H54 (cell line): ENCODE measurements at regions not wholly inside any gene's neighbourhood (a gene's known extent, or its start where the extent isn't known, plus 50 kb on each side); places are given as distances from the start of the nearest gene placed in this dataset.
"Not testable (repeated sequence)": the region's sequence is repeated elsewhere in the genome, so short reads cannot be mapped to it uniquely, and the experiment has no call there.

Source experiments
- DNase-seq: peaks from one replicate; pipeline ENCODE4 v3.0.0; 2011; ENCODE audit warnings: low spot score, mixed read lengths; ENCODE audit not compliant: insufficient read length
- FAIRE-seq: peaks from 3 replicates; lab custom pipeline; 2011; peaks lifted over from hg19 to GRCh38; lab: Jason Lieb, UNC
- POLR2A ChIP-seq: IDR thresholded peaks from 2 replicates; pipeline ENCODE4 v1.6.1; 2011; ENCODE audit warnings: low read depth, mild to moderate bottlenecking, low read length

GRCh38 chr6:837380-837779 is 144.4 kb upstream of the EXOC2 start:
- DNase-seq, result no peak
- TF ChIP-seq POLR2A, result no peak

DNA sequence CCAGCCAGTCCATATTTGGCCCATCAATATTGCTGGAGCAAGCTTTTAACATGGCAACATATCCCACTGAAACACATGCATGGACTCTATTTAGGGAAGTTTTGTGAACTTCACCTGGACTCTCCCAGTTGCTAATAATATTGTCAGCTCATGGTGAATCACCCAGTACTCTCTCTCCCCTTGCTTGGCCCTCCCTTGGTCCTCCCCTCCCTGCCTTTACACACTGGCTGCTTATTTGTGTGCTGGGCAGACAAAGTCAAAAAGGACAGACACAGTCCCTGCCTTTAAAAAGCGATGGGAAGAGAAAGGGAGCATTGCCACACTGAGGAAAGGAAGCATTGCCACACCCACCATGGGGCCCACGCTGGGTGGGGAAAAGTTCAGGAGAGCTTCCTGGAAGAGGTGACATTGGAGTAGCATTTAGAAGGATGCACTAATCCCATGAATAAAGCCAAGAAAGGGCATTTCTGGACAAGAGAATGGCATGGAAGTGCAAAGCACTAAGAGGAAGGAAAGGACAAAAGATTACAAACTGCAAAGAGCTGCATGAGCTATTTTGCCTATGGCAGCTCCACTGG is 143.4 kb upstream of the EXOC2 start:
- FAIRE-seq, result no peak
- TF ChIP-seq POLR2A, result no peak
- no peak for DNase-seq

More at GRCh38 chr6:837380-837779, 144.4 kb upstream of the EXOC2 start:
- FAIRE-seq, result no peak

DNA sequence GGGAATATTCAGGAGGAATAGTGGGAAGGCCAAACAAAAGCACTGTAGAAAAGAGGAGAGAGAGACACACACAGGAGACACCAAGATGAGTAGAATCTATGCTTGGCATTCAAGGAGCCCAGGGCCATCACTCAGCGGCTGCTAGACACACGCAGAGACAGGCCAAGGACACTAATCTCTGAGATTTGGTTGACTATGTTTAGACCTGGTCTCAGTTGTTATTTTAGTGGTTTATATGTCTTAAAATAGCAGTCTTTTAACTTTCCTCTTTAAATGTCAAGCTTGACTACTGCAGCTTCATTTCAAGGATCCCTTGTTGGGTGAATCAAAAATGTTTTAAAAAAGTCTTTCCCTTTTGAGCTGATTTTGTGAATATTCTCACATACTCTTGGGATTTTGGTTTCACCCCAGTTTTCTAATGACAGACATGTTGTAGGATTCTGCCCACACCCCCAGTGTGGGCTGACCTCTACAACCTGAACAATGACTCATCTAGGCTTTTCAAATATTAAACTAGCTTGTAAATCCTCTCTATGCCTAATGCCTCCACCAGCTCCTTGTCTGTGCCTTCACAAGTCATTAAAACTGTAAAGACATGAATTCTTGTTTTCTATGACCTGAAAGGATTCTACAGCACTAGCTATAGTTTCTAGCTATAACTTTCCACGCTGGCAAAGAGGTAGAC is 142.7 kb upstream of the EXOC2 start:
- FAIRE-seq (no peak), DNase-seq (no peak)
- no peak for TF ChIP-seq POLR2A

GRCh38 chr6:834866-835265 is 141.9 kb upstream of the EXOC2 start:
- no peak for DNase-seq
- FAIRE-seq, result no peak
- TF ChIP-seq POLR2A, result no peak

- FAIRE-seq, result peak; percentile 89
- no peak for DNase-seq
- TF ChIP-seq POLR2A, result no peak
Observed at GRCh38 chr6:834190-834589, 141.3 kb upstream of the EXOC2 start.

DNA sequence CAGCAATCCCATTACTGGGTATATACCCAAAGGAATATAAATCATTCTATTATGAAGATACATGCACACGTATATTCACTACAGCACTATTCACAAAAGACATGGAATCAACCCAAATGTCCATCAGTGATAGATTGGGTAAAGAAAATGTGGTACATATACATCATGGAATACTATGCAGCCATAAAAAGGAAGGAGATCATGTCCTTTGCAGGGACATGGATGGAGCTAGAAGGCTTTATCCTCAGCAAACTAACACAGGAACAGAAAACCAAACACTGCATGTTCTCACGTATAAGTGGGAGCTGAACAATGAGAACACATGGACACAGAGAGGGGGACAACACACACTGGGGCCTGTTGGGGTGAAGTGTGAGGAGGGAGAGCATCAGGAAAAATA is 139.9 kb upstream of the EXOC2 start:
- not testable (repeated sequence) for DNase-seq, FAIRE-seq

GRCh38 chr6:830667-831327 is 137.9 kb upstream of the EXOC2 start:
- no peak for TF ChIP-seq POLR2A
- no peak for FAIRE-seq

DNA sequence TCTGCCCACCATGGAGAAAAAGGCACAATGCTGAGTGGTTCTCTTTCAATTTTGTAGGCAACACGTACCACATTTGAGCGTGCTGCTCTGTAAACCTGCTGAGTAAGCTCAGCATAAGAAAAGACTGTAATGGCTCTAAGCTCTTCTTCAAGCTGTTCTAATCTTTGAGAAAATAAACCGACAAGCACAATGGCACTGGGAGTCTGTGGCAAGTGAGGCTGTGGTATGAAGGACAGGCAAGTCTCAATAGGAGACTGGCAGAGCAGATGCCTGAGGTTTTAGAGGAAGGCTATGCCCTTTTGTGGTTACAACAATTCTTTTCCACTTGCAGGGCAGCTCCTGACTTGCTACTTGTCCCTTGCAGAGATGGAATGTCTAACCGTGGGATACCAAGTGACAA is 136.7 kb upstream of the EXOC2 start:
- DNase-seq (no peak), FAIRE-seq (no peak)
- no peak for TF ChIP-seq POLR2A

More at GRCh38 chr6:830667-831327, 137.9 kb upstream of the EXOC2 start:
- no peak for DNase-seq

DNA sequence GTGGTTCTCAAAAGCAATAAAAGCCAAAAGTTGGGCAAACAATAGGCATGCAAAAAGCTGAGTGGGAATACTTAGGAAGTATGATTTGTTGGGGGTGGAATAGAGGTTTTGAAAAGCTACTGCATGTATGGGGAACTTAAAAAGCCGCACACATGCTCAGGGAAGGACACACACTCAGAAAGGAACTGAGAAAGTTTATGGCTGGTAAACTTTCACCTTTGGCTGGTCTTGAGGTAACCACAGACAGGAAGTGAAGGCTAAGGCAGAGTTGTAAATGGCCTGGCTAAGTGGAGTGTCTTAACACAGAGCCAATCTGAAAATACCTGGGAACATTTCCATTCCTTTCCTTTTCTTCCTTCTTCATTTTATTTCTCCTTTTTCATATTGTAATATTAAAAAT is 134.5 kb upstream of the EXOC2 start:
- no peak for TF ChIP-seq POLR2A
- no peak for FAIRE-seq
- no peak for DNase-seq

DNA sequence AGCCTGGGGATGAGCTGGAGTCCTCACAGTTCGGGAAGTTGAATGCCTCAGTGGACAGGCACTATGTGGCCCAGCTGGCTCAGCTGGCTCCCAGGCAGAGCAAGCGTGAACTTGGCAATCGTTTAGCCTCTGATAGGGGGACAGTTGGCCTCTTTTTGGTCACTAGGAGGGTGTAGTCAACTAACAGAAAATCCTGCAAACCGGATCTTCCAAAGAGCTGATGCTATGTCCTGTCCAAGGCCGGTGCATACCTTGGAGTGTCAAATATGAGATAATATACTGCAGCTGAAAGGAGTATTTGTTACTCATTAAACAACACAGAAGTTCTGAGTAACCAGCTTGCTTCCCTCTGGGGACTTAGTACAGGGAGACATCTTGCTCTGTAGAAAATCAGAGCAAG is 126.2 kb upstream of the EXOC2 start:
- FAIRE-seq, result no peak
- no peak for TF ChIP-seq POLR2A
- DNase-seq, result no peak

GRCh38 chr6:818196-818595 is 125.3 kb upstream of the EXOC2 start:
- no peak for FAIRE-seq
- no peak for DNase-seq
- TF ChIP-seq POLR2A, result no peak

- DNase-seq (no peak), FAIRE-seq (no peak)
- TF ChIP-seq POLR2A, result no peak
Observed at GRCh38 chr6:816510-817084, 123.7 kb upstream of the EXOC2 start.

DNA sequence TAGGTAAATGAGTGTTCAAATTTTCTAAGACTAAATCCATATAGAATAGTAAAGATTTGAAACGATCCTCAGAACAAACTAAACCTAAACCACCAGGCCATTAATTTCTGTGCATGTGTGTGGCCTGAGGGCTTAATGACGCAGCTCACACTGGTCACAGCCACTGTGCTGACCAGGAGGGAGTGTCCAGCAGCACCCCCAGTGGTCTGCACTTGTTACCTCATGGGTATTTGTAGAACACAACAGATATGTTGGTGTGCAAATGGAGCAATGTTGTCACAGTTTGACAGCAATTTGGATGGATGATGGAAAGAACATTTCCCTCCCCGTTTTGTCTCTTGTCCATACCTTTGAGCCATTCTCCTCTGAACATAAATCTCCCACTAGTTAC is 122.4 kb upstream of the EXOC2 start:
- no peak for TF ChIP-seq POLR2A
- no peak for DNase-seq
- FAIRE-seq, result no peak

DNA sequence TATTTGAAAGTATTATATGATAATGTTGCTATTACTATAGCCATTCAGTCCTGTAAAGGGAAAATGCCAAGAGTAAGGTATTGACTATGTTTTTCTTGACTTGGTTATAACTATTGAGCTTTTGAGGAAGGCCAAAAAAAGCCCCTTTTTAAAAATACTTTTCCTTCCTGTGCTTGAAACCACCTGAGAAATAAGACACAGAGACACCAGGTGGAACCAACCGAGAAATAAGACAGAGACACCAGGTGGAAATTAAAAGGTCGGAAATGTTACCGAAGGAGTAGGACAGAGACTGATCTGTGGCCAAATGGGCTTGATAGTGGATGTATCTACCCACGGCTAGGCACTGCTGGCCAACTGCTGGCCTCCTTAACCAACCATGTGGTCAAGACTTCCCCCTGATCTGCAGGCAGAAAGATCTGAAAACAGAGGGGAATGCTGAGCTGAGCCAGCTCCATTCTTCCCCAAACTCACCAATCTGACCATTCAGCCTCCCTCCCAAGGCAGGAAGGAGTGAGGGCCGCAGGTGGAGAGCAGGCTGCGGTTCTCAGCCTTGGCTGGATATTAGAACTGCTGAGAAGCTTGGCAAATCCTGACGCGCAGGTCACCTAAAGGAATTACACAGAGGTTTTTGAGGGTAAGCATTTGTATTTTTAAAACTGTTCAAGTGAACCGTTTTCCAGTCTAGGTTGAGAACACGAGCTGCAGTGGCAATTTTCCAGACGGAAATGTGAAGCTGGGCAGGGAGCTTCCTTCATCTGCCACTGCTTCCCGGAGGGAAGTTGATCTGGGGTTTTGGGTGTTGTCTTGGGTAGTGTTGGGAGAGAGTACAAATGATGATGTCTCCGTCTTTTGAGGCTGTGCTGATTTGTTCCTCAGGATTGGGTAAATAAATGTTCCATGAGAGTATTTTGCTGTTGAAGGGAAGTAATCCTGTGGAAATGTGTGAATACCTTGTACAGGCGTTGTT is 121.7 kb upstream of the EXOC2 start:
- no peak for FAIRE-seq
- no peak for TF ChIP-seq POLR2A
- DNase-seq, result no peak
